Progenitor cell of endocrine pancreas (in vitro differentiated cells): ENCODE measurements at regions not wholly inside any gene's neighbourhood (a gene's known extent, or its start where the extent isn't known, plus 50 kb on each side); places are given as distances from the start of the nearest gene placed in this dataset.
"Not testable (repeated sequence)": the region's sequence is repeated elsewhere in the genome, so short reads cannot be mapped to it uniquely, and the experiment has no call there.

Experiments
- DNase-seq: peaks from one replicate; pipeline ENCODE4 v3.0.0; 2021; ENCODE audit warnings: low spot score; ENCODE audit not compliant: unreplicated experiment
- H3K27ac Mint-ChIP-seq: 2 replicates; pipeline ENCODE4 v1.8.0; 2021; ENCODE audit warnings: mild to moderate bottlenecking, moderate library complexity, mixed read lengths
- H3K27me3 Mint-ChIP-seq: 2 replicates; pipeline ENCODE4 v1.8.0; 2021; ENCODE audit warnings: mixed read lengths
- H3K36me3 Mint-ChIP-seq: 2 replicates; pipeline ENCODE4 v1.8.0; 2022; ENCODE audit warnings: mixed read lengths; ENCODE audit not compliant: insufficient read depth
- H3K4me1 Mint-ChIP-seq: 2 replicates; pipeline ENCODE4 v1.8.0; 2021; ENCODE audit warnings: low read depth, mixed read lengths
- H3K4me3 Mint-ChIP-seq: 2 replicates; pipeline ENCODE4 v1.8.0; 2021; ENCODE audit warnings: low read depth, mild to moderate bottlenecking, moderate library complexity, mixed read lengths
- H3K9me3 Mint-ChIP-seq: 2 replicates; pipeline ENCODE4 v1.8.0; 2021; ENCODE audit warnings: low read depth, mixed read lengths
- CTCF ChIP-seq: fragments of 200-600 bp; sonication (generic); IDR thresholded peaks from one replicate; pipeline ENCODE4 v1.5.0; 2021; ENCODE audit warnings: antibody characterized with exemption, mild to moderate bottlenecking; ENCODE audit not compliant: unreplicated experiment

- H3K4me1 Mint-ChIP-seq, H3K27me3 Mint-ChIP-seq, DNase-seq, H3K9me3 Mint-ChIP-seq, H3K4me3 Mint-ChIP-seq, H3K27ac Mint-ChIP-seq, H3K36me3 Mint-ChIP-seq: not testable (repeated sequence)
These were observed 78.0 kb upstream of the VKORC1L1 start for GRCh38 chr7:65794671-65795391.

GRCh38 chr7:65795392-65795716 lies 77.5 kb upstream of the VKORC1L1 start:
- not testable (repeated sequence) for DNase-seq, H3K36me3 Mint-ChIP-seq, H3K27me3 Mint-ChIP-seq, H3K9me3 Mint-ChIP-seq, H3K27ac Mint-ChIP-seq, H3K4me3 Mint-ChIP-seq, H3K4me1 Mint-ChIP-seq

GRCh38 chr7:65796205-65796604 lies 76.7 kb upstream of the VKORC1L1 start:
- H3K9me3 Mint-ChIP-seq, result no peaks in the 10 kb centered on the region
- H3K27me3 Mint-ChIP-seq, result no peaks in the 10 kb centered on the region
- no peaks in the 10 kb centered on the region for H3K4me1 Mint-ChIP-seq
- no peak for TF ChIP-seq CTCF
- H3K27ac Mint-ChIP-seq, result no peak overlapping the region
- no peak for DNase-seq
- no peaks in the 10 kb centered on the region for H3K36me3 Mint-ChIP-seq
- H3K4me3 Mint-ChIP-seq, result no peak overlapping the region

- H3K9me3 Mint-ChIP-seq, H3K27ac Mint-ChIP-seq, H3K27me3 Mint-ChIP-seq, H3K4me3 Mint-ChIP-seq, DNase-seq, H3K4me1 Mint-ChIP-seq, H3K36me3 Mint-ChIP-seq: not testable (repeated sequence)
These were observed 75.8 kb upstream of the VKORC1L1 start for GRCh38 chr7:65797086-65797485.

GRCh38 chr7:65797566-65797965 lies 75.3 kb upstream of the VKORC1L1 start:
- not testable (repeated sequence) for H3K4me3 Mint-ChIP-seq, H3K27me3 Mint-ChIP-seq, H3K4me1 Mint-ChIP-seq, H3K27ac Mint-ChIP-seq, H3K9me3 Mint-ChIP-seq, DNase-seq, H3K36me3 Mint-ChIP-seq

GRCh38 chr7:65798111-65799075 lies 74.5 kb upstream of the VKORC1L1 start:
- DNase-seq, result no peak
- Mint-ChIP-seq H3K27me3 (no peaks in the 10 kb centered on the region), H3K36me3 (no peaks in the 10 kb centered on the region), H3K4me1 (no peaks in the 10 kb centered on the region), H3K27ac (no peak overlapping the region), H3K9me3 (no peaks in the 10 kb centered on the region), H3K4me3 (no peak overlapping the region)
- TF ChIP-seq CTCF, result no peak

- H3K27me3 Mint-ChIP-seq, DNase-seq, H3K9me3 Mint-ChIP-seq, H3K4me1 Mint-ChIP-seq, H3K36me3 Mint-ChIP-seq, H3K4me3 Mint-ChIP-seq: not testable (repeated sequence)
- peak overlapping the region; percentile 21 for H3K27ac Mint-ChIP-seq
These were observed 72.7 kb upstream of the VKORC1L1 start for GRCh38 chr7:65800191-65800590.
